DOHH2 (cell line): ENCODE measurements at regions not wholly inside any gene's neighbourhood (a gene's known extent, or its start where the extent isn't known, plus 50 kb on each side); places are given as distances from the start of the nearest gene placed in this dataset.

Source experiments
- H3F3A ChIP-seq: fragments of 200-600 bp; sonication (generic), shearing (Covaris generic); 2 replicates; pipeline ENCODE4 v1.6.0; 2016; ENCODE audit warnings: antibody characterized with exemption, mild to moderate bottlenecking; ENCODE audit not compliant: control insufficient read depth, insufficient read depth
- H3K27ac ChIP-seq: fragments of 200-600 bp; sonication (generic); 2 replicates; pipeline ENCODE4 v1.5.1; 2014; ENCODE audit warnings: low read depth, mild to moderate bottlenecking, low read length, moderate library complexity
- H3K27me3 ChIP-seq: fragments of 200-600 bp; sonication (generic); 2 replicates; pipeline ENCODE4 v1.6.1; 2014; ENCODE audit warnings: mild to moderate bottlenecking, low read length, mixed read lengths; ENCODE audit not compliant: control insufficient read depth
- H3K36me3 ChIP-seq: fragments of 200-600 bp; sonication (generic); 2 replicates; pipeline ENCODE4 v1.6.1; 2014; ENCODE audit warnings: mild to moderate bottlenecking, low read length, moderate library complexity, mixed read lengths; ENCODE audit not compliant: control insufficient read depth
- H3K4me1 ChIP-seq: fragments of 200-600 bp; sonication (generic); 2 replicates; pipeline ENCODE4 v1.6.1; 2014; ENCODE audit warnings: mild to moderate bottlenecking, low read length, mixed read lengths; ENCODE audit not compliant: control insufficient read depth
- H3K4me2 ChIP-seq: fragments of 200-600 bp; sonication (generic); 2 replicates; pipeline ENCODE4 v1.6.0; 2014; ENCODE audit warnings: mild to moderate bottlenecking, low read length, moderate library complexity
- H3K4me3 ChIP-seq: fragments of 200-600 bp; sonication (generic); 2 replicates; pipeline ENCODE4 v1.5.1; 2014; ENCODE audit warnings: mild to moderate bottlenecking, low read length, mixed read lengths
- H3K79me2 ChIP-seq: fragments of 200-600 bp; sonication (generic); 2 replicates; pipeline ENCODE4 v1.6.1; 2014; ENCODE audit warnings: mild to moderate bottlenecking, low read length, mixed read lengths; ENCODE audit not compliant: control insufficient read depth
- H3K9me2 ChIP-seq: fragments of 200-600 bp; sonication (generic); replicated peaks from 2 replicates; pipeline ENCODE4 v1.6.1; 2014; ENCODE audit warnings: mild to moderate bottlenecking, low read length, mixed read lengths; ENCODE audit not compliant: control insufficient read depth
- H3K9me3 ChIP-seq: fragments of 200-600 bp; sonication (generic); 2 replicates; pipeline ENCODE4 v1.6.1; 2014; ENCODE audit warnings: antibody characterized with exemption, low read length, mixed read lengths; ENCODE audit not compliant: control insufficient read depth, insufficient read depth
- H4K20me1 ChIP-seq: fragments of 200-600 bp; sonication (generic); 2 replicates; pipeline ENCODE4 v1.6.0; 2014; ENCODE audit warnings: low read depth, mild to moderate bottlenecking, antibody characterized with exemption, low read length, moderate library complexity; ENCODE audit not compliant: control insufficient read depth, insufficient read depth
- EZH2phosphoT487 ChIP-seq: fragments of 200-600 bp; sonication (generic); IDR thresholded peaks from 2 replicates; pipeline ENCODE4 v1.6.1; 2017; ENCODE audit warnings: borderline replicate concordance, mild to moderate bottlenecking, antibody characterized with exemption, low read length, moderate library complexity, mixed read lengths
- TF ChIP-seq, protein P1 (sequence below): fragments of 200-600 bp; sonication (generic); IDR thresholded peaks from one replicate; pipeline ENCODE4 v1.5.1; 2014; ENCODE audit warnings: antibody characterized with exemption, mild to moderate bottlenecking, low read depth, low read length; ENCODE audit not compliant: poor library complexity, severe bottlenecking

DNA sequence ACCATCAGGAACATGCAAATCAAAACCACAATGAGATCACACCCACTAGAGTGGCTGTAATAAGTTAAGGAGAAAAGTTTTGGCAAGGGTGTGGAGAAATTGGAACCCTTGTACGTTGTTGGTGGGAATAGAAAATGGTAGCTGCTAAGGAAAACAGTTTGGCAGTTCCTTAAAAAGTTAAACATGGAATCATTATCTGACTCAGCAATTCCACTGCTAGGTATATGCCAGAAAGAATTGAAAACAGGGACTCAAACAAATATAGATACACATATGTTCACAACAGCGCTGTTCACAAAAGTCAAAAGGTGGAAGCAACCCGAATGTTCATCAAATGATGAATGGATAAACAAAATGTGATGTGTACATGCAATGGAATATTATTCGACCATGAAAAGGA lies 138.8 kb upstream of the ATP2B2 start:
- H3K9me2 ChIP-seq, result no peaks in the 10 kb centered on the region
- H3K27me3 ChIP-seq, result no peaks in the 10 kb centered on the region
- H3K4me2 ChIP-seq, result no peak overlapping the region
- H3F3A ChIP-seq, result no peaks in the 10 kb centered on the region
- H3K4me1 ChIP-seq, result no peaks in the 10 kb centered on the region
- no peak overlapping the region for H3K4me3 ChIP-seq
- no peaks in the 10 kb centered on the region for H3K79me2 ChIP-seq
- H3K9me3 ChIP-seq, result no peaks in the 10 kb centered on the region
- TF ChIP-seq, protein P1, sequence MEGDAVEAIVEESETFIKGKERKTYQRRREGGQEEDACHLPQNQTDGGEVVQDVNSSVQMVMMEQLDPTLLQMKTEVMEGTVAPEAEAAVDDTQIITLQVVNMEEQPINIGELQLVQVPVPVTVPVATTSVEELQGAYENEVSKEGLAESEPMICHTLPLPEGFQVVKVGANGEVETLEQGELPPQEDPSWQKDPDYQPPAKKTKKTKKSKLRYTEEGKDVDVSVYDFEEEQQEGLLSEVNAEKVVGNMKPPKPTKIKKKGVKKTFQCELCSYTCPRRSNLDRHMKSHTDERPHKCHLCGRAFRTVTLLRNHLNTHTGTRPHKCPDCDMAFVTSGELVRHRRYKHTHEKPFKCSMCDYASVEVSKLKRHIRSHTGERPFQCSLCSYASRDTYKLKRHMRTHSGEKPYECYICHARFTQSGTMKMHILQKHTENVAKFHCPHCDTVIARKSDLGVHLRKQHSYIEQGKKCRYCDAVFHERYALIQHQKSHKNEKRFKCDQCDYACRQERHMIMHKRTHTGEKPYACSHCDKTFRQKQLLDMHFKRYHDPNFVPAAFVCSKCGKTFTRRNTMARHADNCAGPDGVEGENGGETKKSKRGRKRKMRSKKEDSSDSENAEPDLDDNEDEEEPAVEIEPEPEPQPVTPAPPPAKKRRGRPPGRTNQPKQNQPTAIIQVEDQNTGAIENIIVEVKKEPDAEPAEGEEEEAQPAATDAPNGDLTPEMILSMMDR, result no peak
- no peak for TF ChIP-seq EZH2phosphoT487
- H3K27ac ChIP-seq, result no peak overlapping the region
- H3K36me3 ChIP-seq, result no peaks in the 10 kb centered on the region
- no peaks in the 10 kb centered on the region for H4K20me1 ChIP-seq

DNA sequence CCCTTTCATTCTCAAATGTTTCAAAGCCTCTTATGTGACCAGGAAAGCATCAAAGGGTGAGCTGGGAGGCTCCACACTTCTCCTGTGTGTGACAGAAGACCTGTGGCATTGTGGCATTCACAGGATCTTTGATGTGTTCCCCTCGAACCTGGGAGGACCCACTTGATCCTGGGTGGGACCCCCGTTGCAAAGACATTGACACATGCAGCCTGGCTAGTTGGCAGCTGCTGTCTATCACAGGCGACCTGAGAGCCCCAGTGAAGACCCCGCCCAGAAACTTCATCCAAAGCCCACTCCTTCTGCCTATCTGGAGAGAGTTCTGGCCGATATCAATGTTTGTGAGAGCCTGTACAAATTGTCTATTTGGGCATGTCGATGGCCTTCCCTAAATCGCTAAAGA lies 140.4 kb upstream of the ATP2B2 start:
- H3K79me2 ChIP-seq, result no peaks in the 10 kb centered on the region
- H3K9me3 ChIP-seq, result no peaks in the 10 kb centered on the region
- H3K4me2 ChIP-seq, result no peak overlapping the region
- H3K27ac ChIP-seq, result no peak overlapping the region
- no peaks in the 10 kb centered on the region for H4K20me1 ChIP-seq
- no peaks in the 10 kb centered on the region for H3F3A ChIP-seq
- no peaks in the 10 kb centered on the region for H3K27me3 ChIP-seq
- H3K36me3 ChIP-seq, result no peaks in the 10 kb centered on the region
- TF ChIP-seq, protein P1, result no peak
- no peak for TF ChIP-seq EZH2phosphoT487
- no peak overlapping the region for H3K4me3 ChIP-seq
- no peaks in the 10 kb centered on the region for H3K9me2 ChIP-seq
- no peaks in the 10 kb centered on the region for H3K4me1 ChIP-seq

DNA sequence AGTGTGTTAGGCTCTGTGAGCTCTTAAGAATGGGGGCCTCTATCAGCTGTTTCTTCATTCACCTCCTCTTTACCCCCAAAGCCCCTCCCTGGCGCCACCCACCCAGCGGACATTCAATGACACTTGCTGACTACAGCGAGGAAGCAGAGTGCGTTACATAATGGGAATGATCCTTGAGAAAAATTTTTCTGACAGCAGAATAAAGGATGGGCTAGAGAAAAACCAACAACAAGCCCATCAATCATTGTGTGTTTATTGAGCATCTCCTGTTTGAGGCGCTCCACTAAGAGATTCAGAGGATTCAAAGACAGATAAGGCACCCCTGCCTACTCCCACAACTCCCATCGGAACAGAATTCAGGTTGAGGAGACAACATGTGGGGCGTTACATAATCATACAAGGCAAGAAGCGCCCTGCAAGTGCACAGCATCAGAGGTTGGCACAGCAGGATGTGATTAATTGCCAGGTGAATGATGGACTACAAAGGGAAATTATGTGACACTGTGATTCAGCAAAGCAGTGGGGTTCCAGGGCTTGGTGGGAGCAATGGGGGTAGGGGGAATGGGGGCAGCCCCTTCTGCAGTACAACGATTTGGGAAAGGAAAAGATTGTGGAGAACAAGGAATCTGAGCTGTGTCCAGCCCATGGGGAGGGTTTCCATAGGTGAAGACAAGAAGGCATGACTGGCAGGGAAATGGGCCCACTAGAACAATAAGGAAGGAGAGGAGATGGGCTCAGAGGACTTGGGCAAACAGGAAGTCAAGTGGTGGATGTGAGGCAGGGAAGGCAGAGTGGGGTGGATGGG lies 141.3 kb upstream of the ATP2B2 start:
- Histone ChIP-seq H4K20me1 (no peaks in the 10 kb centered on the region), H3K4me1 (no peaks in the 10 kb centered on the region), H3K27me3 (no peaks in the 10 kb centered on the region), H3K9me2 (no peaks in the 10 kb centered on the region), H3K79me2 (no peaks in the 10 kb centered on the region), H3K9me3 (no peaks in the 10 kb centered on the region), H3K4me2 (no peak overlapping the region), H3K27ac (no peak overlapping the region), H3K4me3 (no peak overlapping the region), H3F3A (no peaks in the 10 kb centered on the region), H3K36me3 (no peaks in the 10 kb centered on the region)
- TF ChIP-seq, protein P1, result no peak
- no peak for TF ChIP-seq EZH2phosphoT487
